OCI-LY7 (cell line): ENCODE measurements at regions not wholly inside any gene's neighbourhood (a gene's known extent, or its start where the extent isn't known, plus 50 kb on each side); places are given as distances from the start of the nearest gene placed in this dataset.

Source experiments
- EZH2phosphoT487 ChIP-seq: fragments of 200-600 bp; sonication (generic); IDR thresholded peaks from 2 replicates; pipeline ENCODE4 v1.6.1; 2018; ENCODE audit warnings: low read depth, borderline replicate concordance, mild to moderate bottlenecking, mixed run types, antibody characterized with exemption, low read length, moderate library complexity, mixed read lengths
- TF ChIP-seq, protein P1 (sequence below): fragments of 200-600 bp; sonication (generic); conservative IDR thresholded peaks from 2 replicates; pipeline ENCODE4 v1.5.1; 2014; ENCODE audit warnings: mild to moderate bottlenecking, antibody characterized with exemption, low read length, moderate library complexity, mixed read lengths

DNA sequence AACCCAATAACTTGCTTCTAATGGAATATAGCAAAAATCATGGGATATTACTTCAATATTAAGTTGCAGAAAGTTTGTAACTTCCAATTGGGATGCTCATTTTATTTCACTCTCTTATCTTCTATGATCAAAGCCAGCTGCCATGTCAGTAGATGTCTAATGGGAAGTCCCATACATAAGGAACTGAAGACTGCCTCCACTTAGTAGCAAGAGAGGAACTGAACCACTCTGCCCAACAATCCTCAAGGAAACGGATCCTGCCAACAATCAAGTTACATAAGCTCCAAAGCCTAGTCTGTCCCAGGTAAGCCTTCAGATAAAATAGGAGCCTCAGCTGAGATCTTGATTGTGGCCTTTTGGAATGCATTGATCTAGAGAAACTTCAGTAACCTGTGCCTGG, 431.5 kb upstream of the PCDH15 start:
- TF ChIP-seq, protein P1, sequence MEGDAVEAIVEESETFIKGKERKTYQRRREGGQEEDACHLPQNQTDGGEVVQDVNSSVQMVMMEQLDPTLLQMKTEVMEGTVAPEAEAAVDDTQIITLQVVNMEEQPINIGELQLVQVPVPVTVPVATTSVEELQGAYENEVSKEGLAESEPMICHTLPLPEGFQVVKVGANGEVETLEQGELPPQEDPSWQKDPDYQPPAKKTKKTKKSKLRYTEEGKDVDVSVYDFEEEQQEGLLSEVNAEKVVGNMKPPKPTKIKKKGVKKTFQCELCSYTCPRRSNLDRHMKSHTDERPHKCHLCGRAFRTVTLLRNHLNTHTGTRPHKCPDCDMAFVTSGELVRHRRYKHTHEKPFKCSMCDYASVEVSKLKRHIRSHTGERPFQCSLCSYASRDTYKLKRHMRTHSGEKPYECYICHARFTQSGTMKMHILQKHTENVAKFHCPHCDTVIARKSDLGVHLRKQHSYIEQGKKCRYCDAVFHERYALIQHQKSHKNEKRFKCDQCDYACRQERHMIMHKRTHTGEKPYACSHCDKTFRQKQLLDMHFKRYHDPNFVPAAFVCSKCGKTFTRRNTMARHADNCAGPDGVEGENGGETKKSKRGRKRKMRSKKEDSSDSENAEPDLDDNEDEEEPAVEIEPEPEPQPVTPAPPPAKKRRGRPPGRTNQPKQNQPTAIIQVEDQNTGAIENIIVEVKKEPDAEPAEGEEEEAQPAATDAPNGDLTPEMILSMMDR, result no peak
- TF ChIP-seq EZH2phosphoT487, result no peak
